Mesenteric fat pad (tissue), 1 donor: ENCODE measurements at regions not wholly inside any gene's neighbourhood (a gene's known extent, or its start where the extent isn't known, plus 50 kb on each side); places are given as distances from the start of the nearest gene placed in this dataset.
"Not testable (repeated sequence)": the region's sequence is repeated elsewhere in the genome, so short reads cannot be mapped to it uniquely, and the experiment has no call there.

Source experiments
- DNase-seq: peaks from one replicate; pipeline ENCODE4 v3.0.0-alpha.2; 2020; ENCODE audit warnings: low spot score
- donor health status: DM: yes; HTN: yes; CAD: no.

GRCh38 chr16:21514474-21514840 lies 84.9 kb upstream of the METTL9 start:
- DNase-seq, result not testable (repeated sequence)

DNA sequence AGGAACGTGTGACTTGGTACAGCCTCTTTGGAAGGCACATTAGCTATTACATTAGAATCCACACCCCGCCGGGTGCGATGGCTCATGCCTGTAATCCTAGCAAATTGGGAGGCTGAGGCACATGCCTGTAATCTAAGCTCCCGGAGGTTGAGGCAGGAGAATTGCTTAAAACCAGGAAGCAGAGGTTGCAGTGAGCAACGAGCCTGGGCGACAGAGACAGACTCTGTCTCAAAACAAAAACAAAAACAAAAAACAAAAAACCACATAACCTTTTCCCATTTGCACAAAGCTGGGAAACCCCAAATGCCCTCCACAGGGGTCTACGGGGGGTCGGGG lies 82.7 kb upstream of the METTL9 start:
- not testable (repeated sequence) for DNase-seq

GRCh38 chr16:21517263-21517662 lies 82.1 kb upstream of the METTL9 start:
- DNase-seq, result not testable (repeated sequence)

DNA sequence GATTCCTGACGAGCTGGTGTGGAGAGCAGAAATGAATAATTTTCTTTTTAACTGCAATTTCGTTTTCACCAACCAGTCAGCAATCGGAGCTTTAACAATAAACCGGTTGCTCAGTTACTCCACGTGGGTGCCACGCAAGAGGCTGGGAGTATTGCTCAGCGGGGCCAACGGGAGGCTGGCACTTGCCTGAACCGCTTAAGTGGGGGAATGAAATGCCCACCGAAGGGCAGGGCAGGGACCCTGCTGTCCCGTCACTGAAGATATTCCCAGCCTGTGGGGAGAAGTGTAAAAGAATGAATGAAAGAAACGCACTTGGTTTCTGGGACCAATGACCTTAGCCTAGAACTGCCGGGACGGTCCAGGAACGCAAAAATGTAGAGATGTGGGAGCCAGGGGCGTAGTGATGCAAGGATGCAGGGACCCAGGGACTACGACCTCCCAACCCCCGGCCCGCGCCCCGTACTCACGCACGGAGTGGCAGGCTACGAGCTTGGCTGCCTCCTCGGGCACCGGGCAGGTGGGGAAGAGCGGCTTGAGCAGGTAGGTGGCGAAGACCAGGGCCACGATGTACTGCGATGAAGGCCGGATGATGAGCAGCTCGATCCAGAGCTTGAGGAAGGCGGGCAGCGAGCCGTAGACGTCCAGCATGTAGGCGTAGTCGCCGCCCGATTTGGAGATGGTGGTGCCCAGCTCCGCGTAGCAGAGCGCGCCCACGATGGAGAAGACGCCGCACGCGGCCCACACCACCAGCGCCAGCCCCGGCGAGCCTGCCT lies 79.8 kb upstream of the METTL9 start:
- DNase-seq, result peak; percentile 89

- peak; percentile 100 for DNase-seq
These were observed 79.0 kb upstream of the METTL9 start for GRCh38 chr16:21520134-21521047.

DNA sequence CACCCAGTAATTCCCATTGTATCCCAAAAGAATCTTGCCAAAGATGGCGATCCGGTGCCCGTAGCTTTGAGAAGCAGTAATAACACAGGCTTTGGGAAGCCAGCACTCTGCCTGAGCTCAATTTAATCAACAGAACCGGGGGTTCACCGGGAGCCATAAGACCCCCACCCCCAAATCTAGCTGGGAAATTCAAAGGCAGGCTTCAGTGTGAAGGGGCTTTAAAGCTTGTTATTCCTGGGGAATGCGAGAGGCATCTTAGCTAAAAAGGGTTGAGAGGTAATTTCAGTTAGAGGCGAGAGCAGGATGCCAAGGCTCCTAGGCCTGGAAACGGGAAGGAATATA lies 78.4 kb upstream of the METTL9 start:
- DNase-seq, result not testable (repeated sequence)

DNA sequence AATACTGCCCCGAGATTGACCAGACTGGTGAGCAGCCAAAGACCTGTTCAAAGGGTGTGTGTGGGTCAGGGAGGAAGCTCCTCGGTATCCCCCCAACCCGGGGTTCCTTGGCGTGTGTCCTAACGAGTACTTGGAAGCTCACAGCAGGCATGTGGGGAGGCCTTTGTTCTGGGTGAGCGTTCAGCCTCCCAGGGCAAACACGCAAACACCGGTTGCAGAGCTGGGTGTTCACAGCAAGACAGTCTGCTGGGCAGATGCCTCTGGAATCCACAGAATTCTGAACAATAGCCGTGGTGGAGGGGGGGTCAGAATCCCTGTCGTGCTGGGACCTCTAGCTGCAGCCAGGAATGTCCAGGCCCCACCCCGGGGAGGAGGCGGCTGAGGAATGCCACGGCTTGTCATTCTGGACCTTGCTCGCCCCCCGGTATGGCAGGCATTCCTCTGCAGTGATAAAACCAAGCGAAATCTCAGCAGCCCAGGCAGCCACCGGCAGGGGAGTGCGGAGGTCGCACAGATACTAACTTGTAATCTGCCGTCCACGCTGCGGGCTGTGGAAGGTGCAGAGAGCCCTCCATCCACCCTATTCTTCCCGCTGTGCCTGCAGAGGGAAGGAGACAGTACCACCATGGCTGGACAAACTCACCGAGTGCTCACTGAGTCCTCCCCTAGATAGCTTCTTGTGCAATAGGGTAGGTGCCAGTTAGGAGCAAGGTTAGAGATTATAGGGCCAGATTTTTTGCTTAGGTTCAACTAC lies 77.8 kb upstream of the METTL9 start:
- DNase-seq, result peak; percentile 89

DNA sequence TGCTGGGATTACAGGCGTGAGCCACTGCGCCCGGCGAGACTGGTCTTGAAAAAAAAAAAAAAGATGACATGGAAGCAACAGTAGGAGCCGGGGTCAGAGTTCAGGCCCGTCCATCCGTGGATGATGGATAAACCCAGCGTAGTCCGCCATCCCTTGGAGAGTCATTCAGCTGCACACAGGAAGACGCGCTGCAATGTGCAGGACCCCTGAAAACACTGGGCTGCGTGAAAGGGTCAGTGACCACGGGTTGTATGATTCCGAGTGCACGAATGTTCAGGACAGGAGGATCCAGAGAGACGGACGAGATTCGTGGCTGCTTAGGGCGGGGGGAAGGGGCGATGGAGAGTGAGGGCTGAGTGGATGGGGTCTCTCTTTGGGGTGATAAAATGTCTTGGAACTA lies 76.5 kb upstream of the METTL9 start:
- peak; percentile 88 for DNase-seq

DNA sequence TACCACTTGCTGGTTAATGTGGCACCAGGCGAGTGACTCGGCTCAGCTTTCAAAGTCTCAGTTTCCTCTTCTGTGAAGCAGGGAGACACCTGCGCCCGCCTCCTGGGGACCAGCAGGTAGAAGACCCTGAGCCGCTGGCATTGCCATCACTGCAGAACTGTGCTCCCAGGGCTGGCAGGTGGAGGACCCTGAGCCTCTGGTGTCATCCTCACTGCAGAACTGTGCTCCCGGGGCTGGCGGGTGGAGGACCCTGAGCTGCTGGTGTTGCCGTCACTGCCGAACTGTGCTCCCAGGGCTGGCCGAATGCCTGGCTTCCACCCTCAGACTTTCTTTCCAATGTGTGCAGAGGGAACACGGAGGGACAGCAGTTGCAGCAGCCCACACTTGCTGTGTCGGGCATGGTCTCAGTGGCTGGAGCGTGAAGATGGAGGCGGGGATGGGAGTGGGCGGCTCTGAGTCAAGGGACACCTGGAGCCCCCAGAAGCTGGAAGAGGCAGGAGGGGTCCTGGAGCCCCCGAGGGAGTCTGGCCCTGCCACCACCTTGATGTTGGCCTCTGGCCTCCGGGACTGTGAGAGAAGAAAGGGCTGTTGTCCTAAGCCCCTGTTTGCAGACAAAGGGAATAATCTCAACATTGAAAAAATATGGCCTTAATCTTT lies 75.8 kb upstream of the METTL9 start:
- DNase-seq, result peak; percentile 90

DNA sequence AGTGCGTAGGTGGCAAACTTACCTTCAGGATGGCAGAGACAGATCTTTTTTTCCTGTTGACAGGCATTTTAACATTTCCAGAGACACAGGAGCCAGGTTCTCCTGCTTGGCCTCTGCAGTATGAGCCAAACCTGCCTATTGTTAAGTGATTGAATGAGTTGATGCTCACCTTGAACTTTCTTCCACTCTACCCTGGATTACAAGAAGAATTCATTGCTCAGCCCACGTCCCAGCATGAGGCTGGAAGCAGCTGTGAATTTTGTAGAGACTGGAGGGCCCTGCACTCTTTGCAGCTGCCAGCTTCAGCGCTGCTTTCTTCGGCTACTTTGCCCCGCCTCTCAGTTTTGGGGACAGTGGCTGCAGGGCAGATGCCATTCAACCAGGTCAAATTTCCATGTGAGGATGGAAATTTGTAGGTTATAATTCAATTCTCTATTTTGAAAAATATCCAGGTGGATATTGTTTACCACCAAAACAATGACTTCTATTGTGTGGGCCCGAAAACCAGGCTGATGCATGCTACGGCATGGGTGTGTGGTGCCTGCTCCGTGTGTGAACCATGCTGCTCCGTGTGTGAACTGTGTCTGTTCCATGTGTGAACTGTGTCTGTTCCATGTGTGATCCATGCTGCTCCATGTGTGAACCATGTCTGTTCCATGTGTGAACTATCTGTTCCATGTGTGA lies 75.2 kb upstream of the METTL9 start:
- peak; percentile 87 for DNase-seq

DNA sequence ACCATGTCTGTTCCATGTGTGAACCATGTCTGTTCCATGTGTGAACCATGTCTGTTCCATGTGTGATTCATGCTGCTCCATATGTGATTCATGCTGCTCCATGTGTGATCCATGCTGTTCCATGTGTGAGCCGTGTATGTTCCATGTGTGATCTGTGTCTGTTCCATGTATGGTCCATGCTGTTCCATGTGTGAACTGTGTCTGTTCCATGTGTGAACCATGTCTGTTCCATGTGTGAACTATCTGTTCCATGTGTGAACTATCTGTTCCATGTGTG lies 74.7 kb upstream of the METTL9 start:
- not testable (repeated sequence) for DNase-seq

- DNase-seq, result peak; percentile 91
These were observed 74.1 kb upstream of the METTL9 start for GRCh38 chr16:21525029-21525895.

- DNase-seq, result peak; percentile 89
These were observed 73.1 kb upstream of the METTL9 start for GRCh38 chr16:21525956-21526922.

DNA sequence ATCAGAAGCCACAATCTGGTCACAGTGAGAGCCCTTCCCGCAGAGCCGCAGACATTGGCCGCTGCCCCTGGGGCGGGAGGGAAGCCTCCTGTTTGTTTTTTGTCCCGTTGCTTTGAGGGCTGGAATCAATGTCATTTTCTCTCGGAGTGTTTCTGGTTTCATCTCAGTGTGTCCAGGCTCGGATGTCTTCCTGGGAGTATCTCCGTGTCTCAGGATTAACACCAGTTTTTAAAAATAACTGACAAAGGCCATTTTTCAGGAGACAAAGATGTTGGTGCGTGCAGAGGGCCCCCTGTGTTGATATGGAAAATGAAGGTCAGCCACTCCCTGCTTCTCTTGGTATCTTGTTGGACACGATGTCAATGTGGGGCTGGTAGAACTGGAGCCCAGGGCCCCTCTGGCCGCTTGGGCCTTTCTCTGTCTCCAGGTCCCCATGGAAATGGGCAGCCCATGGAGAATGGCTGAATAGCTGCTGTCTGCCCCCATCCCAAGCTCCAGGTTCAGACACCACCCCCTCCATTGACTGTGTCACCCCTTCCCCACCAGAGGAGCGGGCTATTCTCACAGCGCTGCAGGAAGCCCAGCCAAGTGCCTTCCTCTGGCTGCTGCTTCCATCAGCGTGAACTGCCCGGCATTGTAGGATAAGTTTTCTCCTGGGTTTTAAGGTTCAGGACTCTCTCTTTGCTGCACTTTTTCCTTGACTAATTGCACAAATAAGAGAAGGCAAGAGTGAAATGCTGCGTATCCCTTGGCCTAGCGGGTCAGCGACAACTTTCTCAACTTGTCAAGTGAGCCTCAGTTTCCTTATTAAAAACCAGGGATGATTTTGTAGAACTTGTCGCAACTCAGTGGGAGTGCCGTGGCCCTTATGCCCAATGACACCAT lies 72.2 kb upstream of the METTL9 start:
- peak; percentile 90 for DNase-seq

GRCh38 chr16:21529060-21529658 lies 70.2 kb upstream of the METTL9 start:
- DNase-seq, result not testable (repeated sequence)

- not testable (repeated sequence) for DNase-seq
These were observed 68.5 kb upstream of the METTL9 start for GRCh38 chr16:21530729-21531383.

DNA sequence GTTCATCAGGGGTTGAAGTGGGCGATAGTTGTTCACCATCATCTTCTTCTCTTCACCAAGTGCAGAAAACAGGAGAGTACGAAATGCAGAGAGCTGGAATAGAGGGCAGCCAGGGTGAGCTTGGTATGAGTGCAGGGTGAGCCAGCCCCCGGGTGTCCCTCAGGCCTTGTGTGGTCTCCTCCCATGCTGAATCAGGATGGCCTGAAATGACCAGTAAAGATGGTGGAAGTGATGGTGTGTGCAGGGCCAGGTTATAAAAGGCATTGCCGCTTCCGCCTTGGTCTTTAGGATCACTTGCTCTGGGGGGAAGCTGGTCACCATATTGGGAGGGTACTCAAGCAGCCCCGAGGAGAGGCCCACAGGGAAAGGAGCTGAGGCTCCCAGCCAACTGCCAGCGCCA lies 66.4 kb upstream of the METTL9 start:
- DNase-seq, result not testable (repeated sequence)
